ENCODE measurements at regions not wholly inside any gene's neighbourhood (a gene's known extent, or its start where the extent isn't known, plus 50 kb on each side); places are given as distances from the start of the nearest gene placed in this dataset.

DNA sequence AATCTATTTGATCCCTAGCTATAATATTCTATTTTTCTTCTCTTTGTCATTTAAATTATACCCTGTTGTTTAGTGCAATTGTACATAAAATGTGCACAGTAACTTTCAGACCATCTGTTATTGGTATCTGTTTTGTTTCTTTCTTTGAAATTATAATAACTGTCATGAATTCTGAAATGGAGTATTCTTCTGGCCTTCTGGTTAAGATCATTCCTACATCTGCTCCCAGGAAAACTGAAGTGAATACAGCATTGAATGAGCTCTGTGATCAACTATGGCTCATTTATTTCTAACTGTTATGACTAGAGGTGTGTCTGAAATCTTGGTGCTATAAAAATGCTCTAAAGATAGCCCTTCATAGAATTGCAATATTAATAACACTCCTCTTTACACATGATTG is 788.4 kb upstream of the TMEFF2 start:
- TF ChIP-seq POLR2A (IDR thresholded peaks at IDR 0.05) (no peak), CTCF (IDR thresholded peaks at IDR 0.05 in 4 of 5, conservative IDR thresholded peaks at IDR 0.05 in 1 of 5) (no peak)
